Liver (tissue), 3 donors: ENCODE measurements at regions not wholly inside any gene's neighbourhood (a gene's known extent, or its start where the extent isn't known, plus 50 kb on each side); places are given as distances from the start of the nearest gene placed in this dataset.

Experiments
- EGR1 ChIP-seq, 2 donors: IDR thresholded peaks; 2 replicates each; pipeline ENCODE4 v1.6.1; 2016 to 2018; ENCODE audit warnings: antibody characterized with exemption in 2 of 2, low read depth in 2 of 2
- FOXA1 ChIP-seq: IDR thresholded peaks from 2 replicates; pipeline ENCODE4 v1.6.1; 2016; ENCODE audit warnings: antibody characterized with exemption
- GABPA ChIP-seq, 2 donors: IDR thresholded peaks in 1 of 2; conservative IDR thresholded peaks in 1 of 2; 2 replicates each; pipeline ENCODE4 v1.6.1; 2016; ENCODE audit warnings: antibody characterized with exemption in 2 of 2, mild to moderate bottlenecking in 1 of 2, moderate library complexity in 1 of 2
- HNF4A ChIP-seq, 2 donors: conservative IDR thresholded peaks; 2 replicates each; pipeline ENCODE4 v1.6.1; 2016; ENCODE audit warnings: antibody characterized with exemption in 2 of 2, mild to moderate bottlenecking in 2 of 2
- NR2F2 ChIP-seq: IDR thresholded peaks from 2 replicates; pipeline ENCODE4 v1.6.1; 2016; ENCODE audit warnings: antibody characterized with exemption
- RAD21 ChIP-seq, 2 donors: IDR thresholded peaks; 2 replicates each; pipeline ENCODE4 v1.6.1; 2016; ENCODE audit warnings: antibody characterized with exemption in 2 of 2, mild to moderate bottlenecking in 2 of 2
- SP1 ChIP-seq: IDR thresholded peaks from 2 replicates; pipeline ENCODE4 v1.6.1; 2018; ENCODE audit warnings: antibody characterized with exemption, mild to moderate bottlenecking
- TAF1 ChIP-seq: conservative IDR thresholded peaks from 2 replicates; pipeline ENCODE4 v1.6.1; 2016; ENCODE audit warnings: antibody characterized with exemption, mild to moderate bottlenecking
- TF ChIP-seq, protein P1 (sequence below): IDR thresholded peaks from 2 replicates; pipeline ENCODE4 v1.6.1; 2016; ENCODE audit warnings: antibody characterized with exemption, mild to moderate bottlenecking
- TF ChIP-seq, protein P2 (sequence below): fragments of 150-350 bp; IDR thresholded peaks from 2 replicates; pipeline ENCODE4 v1.5.1; 2017; ENCODE audit warnings: improper control_type of control experiment, low read depth, low read length; ENCODE audit not compliant: missing input control
- TF ChIP-seq, protein P3 (sequence below): IDR thresholded peaks from 2 replicates; pipeline ENCODE4 v1.6.1; 2016; ENCODE audit warnings: antibody characterized with exemption
- TF ChIP-seq, protein P4 (sequence below): IDR thresholded peaks from 2 replicates; pipeline ENCODE4 v1.6.1; 2016; ENCODE audit warnings: antibody characterized with exemption
- donor health status: healthy.
- donor health status: healthy.

DNA sequence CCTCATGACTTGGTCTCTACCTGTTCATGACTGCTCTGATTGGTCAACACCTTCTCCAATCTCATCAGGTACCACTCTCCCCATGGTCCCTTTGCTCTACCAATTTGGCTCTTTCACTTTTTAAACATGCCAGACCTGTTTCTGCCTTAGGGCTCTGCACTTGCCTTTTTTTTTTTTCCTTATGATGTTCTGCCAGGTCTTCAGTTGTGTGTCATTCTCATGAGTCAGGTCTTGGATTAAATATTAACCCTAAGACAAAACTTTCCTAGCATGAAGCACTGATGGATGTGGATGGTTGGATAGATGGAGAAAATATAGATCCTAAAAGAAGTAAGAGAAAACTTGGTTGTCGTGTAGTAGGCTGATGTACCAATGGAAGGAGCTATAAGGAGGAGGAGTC, 219.3 kb downstream of the TTC32 start:
- TF ChIP-seq, protein P1, sequence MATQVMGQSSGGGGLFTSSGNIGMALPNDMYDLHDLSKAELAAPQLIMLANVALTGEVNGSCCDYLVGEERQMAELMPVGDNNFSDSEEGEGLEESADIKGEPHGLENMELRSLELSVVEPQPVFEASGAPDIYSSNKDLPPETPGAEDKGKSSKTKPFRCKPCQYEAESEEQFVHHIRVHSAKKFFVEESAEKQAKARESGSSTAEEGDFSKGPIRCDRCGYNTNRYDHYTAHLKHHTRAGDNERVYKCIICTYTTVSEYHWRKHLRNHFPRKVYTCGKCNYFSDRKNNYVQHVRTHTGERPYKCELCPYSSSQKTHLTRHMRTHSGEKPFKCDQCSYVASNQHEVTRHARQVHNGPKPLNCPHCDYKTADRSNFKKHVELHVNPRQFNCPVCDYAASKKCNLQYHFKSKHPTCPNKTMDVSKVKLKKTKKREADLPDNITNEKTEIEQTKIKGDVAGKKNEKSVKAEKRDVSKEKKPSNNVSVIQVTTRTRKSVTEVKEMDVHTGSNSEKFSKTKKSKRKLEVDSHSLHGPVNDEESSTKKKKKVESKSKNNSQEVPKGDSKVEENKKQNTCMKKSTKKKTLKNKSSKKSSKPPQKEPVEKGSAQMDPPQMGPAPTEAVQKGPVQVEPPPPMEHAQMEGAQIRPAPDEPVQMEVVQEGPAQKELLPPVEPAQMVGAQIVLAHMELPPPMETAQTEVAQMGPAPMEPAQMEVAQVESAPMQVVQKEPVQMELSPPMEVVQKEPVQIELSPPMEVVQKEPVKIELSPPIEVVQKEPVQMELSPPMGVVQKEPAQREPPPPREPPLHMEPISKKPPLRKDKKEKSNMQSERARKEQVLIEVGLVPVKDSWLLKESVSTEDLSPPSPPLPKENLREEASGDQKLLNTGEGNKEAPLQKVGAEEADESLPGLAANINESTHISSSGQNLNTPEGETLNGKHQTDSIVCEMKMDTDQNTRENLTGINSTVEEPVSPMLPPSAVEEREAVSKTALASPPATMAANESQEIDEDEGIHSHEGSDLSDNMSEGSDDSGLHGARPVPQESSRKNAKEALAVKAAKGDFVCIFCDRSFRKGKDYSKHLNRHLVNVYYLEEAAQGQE = no peak
- TF ChIP-seq GABPA (IDR thresholded peaks at IDR 0.05 in 1 of 2, conservative IDR thresholded peaks at IDR 0.05 in 1 of 2) (no peak), NR2F2 (no peak), SP1 (no peak), TAF1 (no peak), RAD21 (IDR thresholded peaks at IDR 0.05) (no peak), EGR1 (IDR thresholded peaks at IDR 0.05; ENCODE audit: low read depth in 2 of 2) (no peak), HNF4A (conservative IDR thresholded peaks at IDR 0.05) (no peak), FOXA1 (no peak)
- TF ChIP-seq, protein P2, sequence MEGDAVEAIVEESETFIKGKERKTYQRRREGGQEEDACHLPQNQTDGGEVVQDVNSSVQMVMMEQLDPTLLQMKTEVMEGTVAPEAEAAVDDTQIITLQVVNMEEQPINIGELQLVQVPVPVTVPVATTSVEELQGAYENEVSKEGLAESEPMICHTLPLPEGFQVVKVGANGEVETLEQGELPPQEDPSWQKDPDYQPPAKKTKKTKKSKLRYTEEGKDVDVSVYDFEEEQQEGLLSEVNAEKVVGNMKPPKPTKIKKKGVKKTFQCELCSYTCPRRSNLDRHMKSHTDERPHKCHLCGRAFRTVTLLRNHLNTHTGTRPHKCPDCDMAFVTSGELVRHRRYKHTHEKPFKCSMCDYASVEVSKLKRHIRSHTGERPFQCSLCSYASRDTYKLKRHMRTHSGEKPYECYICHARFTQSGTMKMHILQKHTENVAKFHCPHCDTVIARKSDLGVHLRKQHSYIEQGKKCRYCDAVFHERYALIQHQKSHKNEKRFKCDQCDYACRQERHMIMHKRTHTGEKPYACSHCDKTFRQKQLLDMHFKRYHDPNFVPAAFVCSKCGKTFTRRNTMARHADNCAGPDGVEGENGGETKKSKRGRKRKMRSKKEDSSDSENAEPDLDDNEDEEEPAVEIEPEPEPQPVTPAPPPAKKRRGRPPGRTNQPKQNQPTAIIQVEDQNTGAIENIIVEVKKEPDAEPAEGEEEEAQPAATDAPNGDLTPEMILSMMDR = no peak
- TF ChIP-seq, protein P3, sequence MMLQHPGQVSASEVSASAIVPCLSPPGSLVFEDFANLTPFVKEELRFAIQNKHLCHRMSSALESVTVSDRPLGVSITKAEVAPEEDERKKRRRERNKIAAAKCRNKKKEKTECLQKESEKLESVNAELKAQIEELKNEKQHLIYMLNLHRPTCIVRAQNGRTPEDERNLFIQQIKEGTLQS = no peak
- TF ChIP-seq, protein P4, sequence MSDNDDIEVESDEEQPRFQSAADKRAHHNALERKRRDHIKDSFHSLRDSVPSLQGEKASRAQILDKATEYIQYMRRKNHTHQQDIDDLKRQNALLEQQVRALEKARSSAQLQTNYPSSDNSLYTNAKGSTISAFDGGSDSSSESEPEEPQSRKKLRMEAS = no peak
